Activated CD8-positive, alpha-beta T cell treated with anti-CD3 and anti-CD28 coated beads, Interleukin-2, amount 10 ng/mL, durations not matched to agents 7 days and 5 days (primary cell): ENCODE measurements at regions not wholly inside any gene's neighbourhood (a gene's known extent, or its start where the extent isn't known, plus 50 kb on each side); places are given as distances from the start of the nearest gene placed in this dataset.
A peak's percentile ranks its signal among the peaks of the same experiment; 100 is the strongest.

Experiments
- ATAC-seq: fragments of 150-1000 bp; cut with Tn5 transposase; one replicate; pipeline ENCODE4 v1.10.0; 2021; ENCODE audit warnings: moderate library complexity
- CTCF ChIA-PET: fragments of 350-600 bp; sonication (Branson Sonifier 250); formaldehyde crosslinking; loops from one replicate; lab custom pipeline; 2021; ENCODE audit warnings: antibody characterized with exemption; lab: Charles Lee
- POLR2A ChIA-PET: fragments of 350-600 bp; sonication (Branson Sonifier 250); formaldehyde crosslinking; loops from one replicate; lab custom pipeline; 2021; ENCODE audit warnings: antibody characterized with exemption; lab: Charles Lee
- DNase-seq: peaks from one replicate; pipeline ENCODE4 v3.0.0-alpha.2; 2020
- H3K27ac Mint-ChIP-seq: one replicate; pipeline ENCODE4 v1.8.0; 2021; ENCODE audit warnings: mild to moderate bottlenecking, mixed read lengths
- H3K27me3 Mint-ChIP-seq: one replicate; pipeline ENCODE4 v1.8.0; 2021; ENCODE audit warnings: low read depth, mixed read lengths
- H3K36me3 Mint-ChIP-seq: one replicate; pipeline ENCODE4 v1.8.0; 2021; ENCODE audit warnings: low read depth, mixed read lengths
- H3K4me1 Mint-ChIP-seq: one replicate; pipeline ENCODE4 v1.8.0; 2021; ENCODE audit warnings: low read depth, mixed read lengths
- H3K4me3 Mint-ChIP-seq: one replicate; pipeline ENCODE4 v1.8.0; 2021; ENCODE audit warnings: mild to moderate bottlenecking, mixed read lengths
- H3K9me3 Mint-ChIP-seq: one replicate; pipeline ENCODE4 v1.8.0; 2022; ENCODE audit warnings: mixed read lengths; ENCODE audit not compliant: insufficient read depth

GRCh38 chrX:137426695-137427425 is 139.1 kb upstream of the ZIC3 start:
- H3K9me3 Mint-ChIP-seq: no peaks in the 10 kb centered on the region
- CTCF ChIA-PET: no interaction called here
- peaks cover 3% of the 10 kb centered on the region for H3K4me1 Mint-ChIP-seq
- H3K27me3 Mint-ChIP-seq: peaks cover 60% of the 10 kb centered on the region
- DNase-seq: no peak
- no peak for ATAC-seq
- no peak overlapping the region for H3K27ac Mint-ChIP-seq
- peak overlapping the region; percentile 44 for H3K4me3 Mint-ChIP-seq
- POLR2A ChIA-PET: no interaction called here
- no peaks in the 10 kb centered on the region for H3K36me3 Mint-ChIP-seq

GRCh38 chrX:137425986-137426385 is 139.9 kb upstream of the ZIC3 start:
- H3K27me3 Mint-ChIP-seq: peaks cover 55% of the 10 kb centered on the region
- no peaks in the 10 kb centered on the region for H3K36me3 Mint-ChIP-seq
- H3K9me3 Mint-ChIP-seq: no peaks in the 10 kb centered on the region
- ATAC-seq: no peak
- CTCF ChIA-PET: no interaction called here
- peaks cover 3% of the 10 kb centered on the region for H3K4me1 Mint-ChIP-seq
- POLR2A ChIA-PET: no interaction called here
- H3K4me3 Mint-ChIP-seq: no peak overlapping the region
- DNase-seq: no peak
- H3K27ac Mint-ChIP-seq: no peak overlapping the region

- peaks cover 3% of the 10 kb centered on the region for H3K4me1 Mint-ChIP-seq
- DNase-seq (no peak), ATAC-seq (no peak)
- POLR2A ChIA-PET: no interaction called here
- H3K36me3 Mint-ChIP-seq: no peaks in the 10 kb centered on the region
- no peaks in the 10 kb centered on the region for H3K9me3 Mint-ChIP-seq
- no peak overlapping the region for H3K27ac Mint-ChIP-seq
- no peak overlapping the region for H3K4me3 Mint-ChIP-seq
- H3K27me3 Mint-ChIP-seq: peaks cover 52% of the 10 kb centered on the region
- CTCF ChIA-PET: no interaction called here
Measured at GRCh38 chrX:137425273-137425902, 140.5 kb upstream of the ZIC3 start.

- DNase-seq (no peak), ATAC-seq (no peak)
- Mint-ChIP-seq H3K27ac (no peak overlapping the region), H3K36me3 (no peaks in the 10 kb centered on the region), H3K4me3 (no peak overlapping the region), H3K4me1 (peaks cover 3% of the 10 kb centered on the region), H3K27me3 (peaks cover 53% of the 10 kb centered on the region), H3K9me3 (no peaks in the 10 kb centered on the region)
- POLR2A ChIA-PET: no interaction called here
- CTCF ChIA-PET: no interaction called here
Measured at GRCh38 chrX:137424679-137425078, 141.2 kb upstream of the ZIC3 start.

- peaks cover 3% of the 10 kb centered on the region for H3K4me1 Mint-ChIP-seq
- peaks cover 46% of the 10 kb centered on the region for H3K27me3 Mint-ChIP-seq
- no peak overlapping the region for H3K27ac Mint-ChIP-seq
- ChIA-PET CTCF (no interaction called here), POLR2A (no interaction called here)
- no peaks in the 10 kb centered on the region for H3K36me3 Mint-ChIP-seq
- no peak overlapping the region for H3K4me3 Mint-ChIP-seq
- no peak for ATAC-seq
- H3K9me3 Mint-ChIP-seq: no peaks in the 10 kb centered on the region
- no peak for DNase-seq
Measured at GRCh38 chrX:137423241-137423640, 142.7 kb upstream of the ZIC3 start.

DNA sequence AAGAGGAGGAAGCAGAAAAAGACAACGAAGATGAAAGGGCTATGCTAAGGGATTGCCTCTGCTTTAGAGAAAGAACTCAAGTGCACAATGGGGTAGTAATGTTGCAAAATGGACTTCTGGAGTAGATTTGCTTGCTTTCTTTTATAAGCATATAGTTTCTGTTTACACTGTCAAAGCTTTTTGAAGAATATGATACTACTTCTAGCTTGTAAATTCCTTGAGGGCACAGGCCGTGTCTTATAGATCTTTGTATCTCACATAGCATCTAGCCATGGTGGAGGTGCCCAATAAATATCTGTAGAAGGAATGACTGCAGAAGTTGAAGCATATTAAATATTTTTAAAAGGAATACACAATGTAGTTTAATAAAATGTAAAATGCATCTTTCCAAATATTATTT is 147.8 kb upstream of the ZIC3 start:
- CTCF ChIA-PET: no interaction called here
- POLR2A ChIA-PET: no interaction called here
- DNase-seq: no peak
- no peaks in the 10 kb centered on the region for H3K36me3 Mint-ChIP-seq
- H3K27me3 Mint-ChIP-seq: peaks cover 16% of the 10 kb centered on the region
- no peaks in the 10 kb centered on the region for H3K4me1 Mint-ChIP-seq
- no peak for ATAC-seq
- no peaks in the 10 kb centered on the region for H3K9me3 Mint-ChIP-seq
- no peak overlapping the region for H3K4me3 Mint-ChIP-seq
- H3K27ac Mint-ChIP-seq: no peak overlapping the region

- ATAC-seq: no peak
- H3K4me3 Mint-ChIP-seq: no peak overlapping the region
- H3K27ac Mint-ChIP-seq: no peak overlapping the region
- H3K27me3 Mint-ChIP-seq: peaks cover 6% of the 10 kb centered on the region
- ChIA-PET POLR2A (no interaction called here), CTCF (no interaction called here)
- no peaks in the 10 kb centered on the region for H3K36me3 Mint-ChIP-seq
- no peak for DNase-seq
- H3K9me3 Mint-ChIP-seq: no peaks in the 10 kb centered on the region
- no peaks in the 10 kb centered on the region for H3K4me1 Mint-ChIP-seq
Measured at GRCh38 chrX:137413190-137413589, 152.7 kb upstream of the ZIC3 start.

GRCh38 chrX:137405449-137406140 is 160.3 kb upstream of the ZIC3 start:
- Mint-ChIP-seq H3K9me3 (no peaks in the 10 kb centered on the region), H3K27me3 (no peaks in the 10 kb centered on the region), H3K36me3 (no peaks in the 10 kb centered on the region), H3K4me3 (no peak overlapping the region), H3K4me1 (no peaks in the 10 kb centered on the region), H3K27ac (no peak overlapping the region)
- ChIA-PET CTCF (no interaction called here), POLR2A (no interaction called here)
- DNase-seq: no peak
- no peak for ATAC-seq

DNA sequence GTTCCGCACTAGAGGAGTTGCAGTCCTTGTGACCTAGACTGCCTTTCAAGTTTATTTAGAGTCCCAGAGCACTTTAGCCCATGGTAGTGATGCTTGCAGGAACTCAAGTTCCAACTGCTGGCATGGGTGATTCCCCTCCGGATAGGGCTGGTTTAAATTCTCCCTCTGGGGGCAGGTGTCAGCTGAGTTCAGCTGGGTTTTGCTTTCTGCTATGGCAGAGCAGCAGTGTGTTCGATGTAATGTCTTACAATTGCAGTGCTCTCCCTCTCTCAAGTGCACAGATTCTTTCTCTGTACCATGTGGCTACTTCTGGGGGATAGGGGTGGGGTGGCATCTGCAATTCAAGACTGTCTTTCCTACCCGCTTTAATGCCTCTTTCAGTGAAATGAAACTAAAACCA is 164.8 kb upstream of the ZIC3 start:
- Mint-ChIP-seq H3K27ac (no peak overlapping the region), H3K4me1 (no peaks in the 10 kb centered on the region)
- no peak for ATAC-seq

GRCh38 chrX:137387646-137388045 is 178.3 kb upstream of the ZIC3 start:
- CTCF ChIA-PET: no interaction called here

More for the DNA sequence above, 164.8 kb upstream of the ZIC3 start:
- DNase-seq: no peak
- ChIA-PET CTCF (no interaction called here), POLR2A (no interaction called here)
- Mint-ChIP-seq H3K36me3 (no peaks in the 10 kb centered on the region), H3K27me3 (no peaks in the 10 kb centered on the region), H3K9me3 (no peaks in the 10 kb centered on the region), H3K4me3 (no peak overlapping the region)

DNA sequence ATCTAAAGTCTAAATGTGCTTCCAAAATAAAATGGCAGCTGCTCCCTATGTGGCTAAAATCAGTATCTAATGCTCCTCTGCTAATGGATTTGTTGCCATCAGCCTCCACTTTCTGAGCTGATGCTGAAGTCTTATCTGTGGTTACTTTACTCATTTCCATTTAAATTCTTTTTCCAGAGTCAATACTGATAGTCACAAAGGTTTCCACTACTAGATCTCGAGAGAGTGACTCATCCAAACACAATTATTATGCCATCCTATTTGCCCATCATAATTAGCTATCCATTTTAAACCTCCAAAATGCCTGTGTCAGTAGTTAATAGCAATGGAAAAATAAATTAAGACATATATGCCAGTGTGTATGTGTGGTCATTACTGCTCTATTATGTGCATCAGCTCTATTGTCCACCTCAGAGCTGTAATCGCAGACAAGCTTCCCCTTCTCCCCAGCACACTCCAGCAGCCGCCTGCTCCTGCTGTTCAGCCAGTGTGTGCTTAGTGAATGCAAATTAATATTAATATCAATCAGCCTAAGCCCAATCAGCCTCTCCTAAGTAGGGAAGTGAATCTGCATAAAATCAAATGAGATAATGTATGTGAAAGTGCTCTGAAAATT is 199.8 kb upstream of the ZIC3 start:
- no peak for DNase-seq
- ATAC-seq: no peak
- no peak overlapping the region for H3K4me3 Mint-ChIP-seq
- no peaks in the 10 kb centered on the region for H3K9me3 Mint-ChIP-seq
- ChIA-PET POLR2A (no interaction called here), CTCF (no interaction called here)
- no peaks in the 10 kb centered on the region for H3K4me1 Mint-ChIP-seq
- H3K27ac Mint-ChIP-seq: no peak overlapping the region
- no peaks in the 10 kb centered on the region for H3K36me3 Mint-ChIP-seq
- H3K27me3 Mint-ChIP-seq: peaks cover 5% of the 10 kb centered on the region

More at GRCh38 chrX:137387646-137388045, 178.3 kb upstream of the ZIC3 start:
- H3K27ac Mint-ChIP-seq: no peak overlapping the region
- POLR2A ChIA-PET: no interaction called here
- no peaks in the 10 kb centered on the region for H3K36me3 Mint-ChIP-seq
- ATAC-seq (no peak), DNase-seq (no peak)
- no peaks in the 10 kb centered on the region for H3K4me1 Mint-ChIP-seq
- no peaks in the 10 kb centered on the region for H3K9me3 Mint-ChIP-seq
- H3K4me3 Mint-ChIP-seq: no peak overlapping the region
- no peaks in the 10 kb centered on the region for H3K27me3 Mint-ChIP-seq

- CTCF ChIA-PET: no interaction called here
- Mint-ChIP-seq H3K4me3 (no peak overlapping the region), H3K36me3 (no peaks in the 10 kb centered on the region), H3K27ac (no peak overlapping the region), H3K9me3 (no peaks in the 10 kb centered on the region), H3K27me3 (peaks cover 2% of the 10 kb centered on the region), H3K4me1 (no peaks in the 10 kb centered on the region)
- POLR2A ChIA-PET: no interaction called here
- no peak for ATAC-seq
- DNase-seq: no peak
Measured at GRCh38 chrX:137363559-137363958, 202.4 kb upstream of the ZIC3 start.
